Lung (tissue), 12 donors: ENCODE measurements at regions not wholly inside any gene's neighbourhood (a gene's known extent, or its start where the extent isn't known, plus 50 kb on each side); places are given as distances from the start of the nearest gene placed in this dataset. TPM values are rescaled to one million over a fixed set of nuclear protein-coding genes. Genes with fewer than 3 reads are reported as not detected.
"Not testable (repeated sequence)": the region's sequence is repeated elsewhere in the genome, so short reads cannot be mapped to it uniquely, and the experiment has no call there.

ENCODE experiments used
- ATAC-seq: fragments of 200-7000 bp; cut with Tn5 transposase; one replicate; pipeline ENCODE4 v1.9.1; 2020; ENCODE audit warnings: moderate number of reproducible peaks; ENCODE audit not compliant: insufficient read depth, low FRiP score
- DNase-seq, 3 donors: peaks; one replicate each; pipeline ENCODE4 v3.0.0-alpha.2; 2013 to 2017
- H3K27ac ChIP-seq, 2 donors: one replicate each; pipeline ENCODE4 v1.5.1; 2013; ENCODE audit warnings: mild to moderate bottlenecking in 2 of 2, moderate library complexity in 2 of 2, control low read depth in 1 of 2, inconsistent platforms in 1 of 2, low read depth in 1 of 2, low read length in 1 of 2
- H3K27me3 ChIP-seq, 3 donors: one replicate each; pipeline ENCODE4 v1.5.1; 2013; ENCODE audit warnings: low read length in 2 of 3; ENCODE audit not compliant: control insufficient read depth in 3 of 3, insufficient read depth in 3 of 3
- H3K36me3 ChIP-seq, 4 donors: one replicate each; pipeline ENCODE4 v1.5.1; 2013; ENCODE audit warnings: low read length in 4 of 4, mild to moderate bottlenecking in 1 of 4, moderate library complexity in 1 of 4; ENCODE audit not compliant: control insufficient read depth in 4 of 4, insufficient read depth in 4 of 4
- H3K4me1 ChIP-seq, 5 donors: one replicate each; pipeline ENCODE4 v1.5.1; 2013; ENCODE audit warnings: low read length in 5 of 5, mild to moderate bottlenecking in 2 of 5, moderate library complexity in 1 of 5; ENCODE audit not compliant: control insufficient read depth in 5 of 5, insufficient read depth in 5 of 5
- H3K4me3 ChIP-seq: one replicate; pipeline ENCODE4 v1.5.1; 2013; ENCODE audit warnings: mild to moderate bottlenecking, control low read depth, moderate library complexity
- H3K9ac ChIP-seq, 2 donors: one replicate each; pipeline ENCODE4 v1.5.1; 2013; ENCODE audit warnings: low read length in 2 of 2, control low read depth in 1 of 2; ENCODE audit not compliant: insufficient read depth in 1 of 2
- H3K9me3 ChIP-seq, 4 donors: one replicate each; pipeline ENCODE4 v1.5.1; 2013; ENCODE audit warnings: low read length in 3 of 4, mild to moderate bottlenecking in 1 of 4, moderate library complexity in 1 of 4; ENCODE audit not compliant: control insufficient read depth in 4 of 4, insufficient read depth in 3 of 4
- WGBS, 2 donors: extraction: QIAGEN DNeasy Blood & Tissue Kit; methylation state at CpG; one replicate each; pipeline ENCODE4 v1.1.7; 2013; 5-methylcytosine and 5-hydroxymethylcytosine counted together
- small RNA-seq: library from RNA; depleted of rRNA; stranded (forward); fragments of <200 nt; gene quantifications from one replicate; pipeline ENCODE3, GENCODE V24; 2014; ENCODE audit warnings: low replicate concordance
- TF ChIP-seq, protein P1 (sequence below): IDR thresholded peaks from 2 replicates; pipeline ENCODE4 v1.5.1; 2012; ENCODE audit warnings: mild to moderate bottlenecking; ENCODE audit errors: control extremely low read depth, extremely low read depth
- donor health status: control.
- donor health status: control.
- donor health status: Bipolar disorder and iron deficiency.
- donor health status: healthy.
- donor health status: DM: yes; HTN: yes; CAD: no.

DNA sequence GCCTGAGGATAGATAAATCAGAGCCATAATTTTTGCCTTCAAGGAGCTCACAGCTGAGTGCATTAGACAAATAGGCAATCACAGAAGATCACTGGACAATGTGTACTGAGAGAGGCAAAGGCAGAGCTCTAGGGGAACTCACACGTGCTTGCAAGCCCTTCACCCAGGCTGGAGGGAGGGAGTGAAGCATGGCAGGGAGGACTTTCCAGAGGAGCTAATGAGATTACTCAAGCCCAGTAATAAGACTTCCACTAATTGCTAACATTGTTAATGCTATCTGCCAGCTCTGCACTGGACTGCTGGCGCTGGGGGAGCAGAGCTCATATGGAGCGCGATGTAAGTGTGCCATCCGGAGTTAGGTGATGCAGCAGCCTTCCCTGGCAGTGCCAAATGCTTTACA is 408.4 kb downstream of the NTRK2 start:
- TF ChIP-seq, protein P1, sequence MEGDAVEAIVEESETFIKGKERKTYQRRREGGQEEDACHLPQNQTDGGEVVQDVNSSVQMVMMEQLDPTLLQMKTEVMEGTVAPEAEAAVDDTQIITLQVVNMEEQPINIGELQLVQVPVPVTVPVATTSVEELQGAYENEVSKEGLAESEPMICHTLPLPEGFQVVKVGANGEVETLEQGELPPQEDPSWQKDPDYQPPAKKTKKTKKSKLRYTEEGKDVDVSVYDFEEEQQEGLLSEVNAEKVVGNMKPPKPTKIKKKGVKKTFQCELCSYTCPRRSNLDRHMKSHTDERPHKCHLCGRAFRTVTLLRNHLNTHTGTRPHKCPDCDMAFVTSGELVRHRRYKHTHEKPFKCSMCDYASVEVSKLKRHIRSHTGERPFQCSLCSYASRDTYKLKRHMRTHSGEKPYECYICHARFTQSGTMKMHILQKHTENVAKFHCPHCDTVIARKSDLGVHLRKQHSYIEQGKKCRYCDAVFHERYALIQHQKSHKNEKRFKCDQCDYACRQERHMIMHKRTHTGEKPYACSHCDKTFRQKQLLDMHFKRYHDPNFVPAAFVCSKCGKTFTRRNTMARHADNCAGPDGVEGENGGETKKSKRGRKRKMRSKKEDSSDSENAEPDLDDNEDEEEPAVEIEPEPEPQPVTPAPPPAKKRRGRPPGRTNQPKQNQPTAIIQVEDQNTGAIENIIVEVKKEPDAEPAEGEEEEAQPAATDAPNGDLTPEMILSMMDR: no peak
- Histone ChIP-seq H3K9me3 (peaks cover 0 to 6% (median 0%) of the 10 kb centered on the region in 4 donors), H3K27me3 (no peaks in the 10 kb centered on the region), H3K27ac (no peak overlapping the region), H3K4me3 (no peak overlapping the region), H3K9ac (no peak overlapping the region), H3K36me3 (no peaks in the 10 kb centered on the region), H3K4me1 (no peaks in the 10 kb centered on the region)
- no peak for DNase-seq
- no peak for ATAC-seq
- 85 to 89% methylated on average over 5 of the region's 5 CpGs for WGBS, 2 donors

DNA sequence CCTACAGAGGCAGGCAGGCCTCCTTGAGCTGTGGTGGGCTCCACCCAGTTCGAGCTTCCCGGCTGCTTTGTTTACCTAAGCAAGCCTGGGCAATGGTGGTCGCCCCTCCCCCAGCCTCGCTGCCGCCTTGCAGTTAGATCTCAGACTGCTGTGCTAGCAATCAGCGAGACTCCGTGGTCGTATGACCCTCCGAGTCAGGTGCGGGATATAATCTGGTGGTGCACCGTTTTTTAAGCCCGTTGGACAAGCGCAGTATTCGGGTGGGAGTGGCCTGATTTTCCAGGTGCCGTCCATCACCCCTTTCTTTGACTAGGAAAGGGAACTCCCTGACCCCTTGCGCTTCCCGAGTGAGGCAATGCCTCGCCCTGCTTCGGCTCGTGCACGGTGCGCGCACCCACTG is 407.6 kb downstream of the NTRK2 start:
- H3K27me3 ChIP-seq, H3K36me3 ChIP-seq, H3K4me1 ChIP-seq, ATAC-seq, H3K9ac ChIP-seq, H3K27ac ChIP-seq, DNase-seq, H3K4me3 ChIP-seq, H3K9me3 ChIP-seq: not testable (repeated sequence)
- WGBS, 2 donors: 71 to 72% methylated on average over 12 to 15 of the region's 23 CpGs

Small RNA genes lying in the stretch of these regions (small RNA-seq; reads per million reads assigned to genes)
- not detected for gene UBE2V1P10
